ENCODE measurements at regions not wholly inside any gene's neighbourhood (a gene's known extent, or its start where the extent isn't known, plus 50 kb on each side); places are given as distances from the start of the nearest gene placed in this dataset.

DNA sequence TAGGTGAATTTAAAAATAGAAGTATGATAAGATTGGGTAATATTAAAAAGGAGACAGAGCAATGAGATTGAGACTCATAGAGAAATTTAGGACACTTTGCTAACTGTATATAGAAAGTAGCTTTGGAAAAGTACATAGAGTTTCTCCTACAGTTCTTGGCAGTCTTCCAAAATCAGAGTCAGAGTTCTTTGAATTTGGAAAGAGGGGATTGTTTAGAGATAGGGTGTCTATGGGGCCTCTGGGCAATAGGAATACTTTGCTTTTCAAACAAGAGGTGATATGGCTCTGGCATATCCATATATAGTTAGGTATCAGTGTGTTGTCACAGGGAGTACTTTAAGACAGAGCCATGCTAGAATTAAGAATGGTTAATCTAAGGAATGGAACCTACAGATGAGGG lies 477.1 kb upstream of the KCNMB2 start:
- H2BK15ac ChIP-seq (ENCODE audit: low read length) = no peak overlapping the region
- H2BK5ac ChIP-seq (ENCODE audit: low read depth, low read length) = no peak overlapping the region
- no peak overlapping the region for H3K23ac ChIP-seq (ENCODE audit: insufficient read length)
- no peak overlapping the region for H4K5ac ChIP-seq (ENCODE audit: insufficient read length, low read depth, low read length)
- H3K36me3 ChIP-seq (ENCODE audit: control insufficient read depth in 2 of 4, insufficient read depth in 4 of 4, low read length in 3 of 4) = no peaks in the 10 kb centered on the region
- no peaks in the 10 kb centered on the region for H3K79me1 ChIP-seq (ENCODE audit: low read depth, low read length)
- H2AFZ ChIP-seq (ENCODE audit: low read length) = no peak overlapping the region
- H2BK20ac ChIP-seq (ENCODE audit: low read length) = no peak overlapping the region
- no peaks in the 10 kb centered on the region for H3K79me2 ChIP-seq (ENCODE audit: control insufficient read depth in 1 of 2, insufficient read depth in 2 of 2, low read length in 2 of 2)
- no peak overlapping the region for H3K27ac ChIP-seq (ENCODE audit: low read depth, low read length)
- H2BK120ac ChIP-seq (replicated peaks; ENCODE audit: low read depth, low read length) = no peak overlapping the region
- no peak overlapping the region for H3K4me3 ChIP-seq (ENCODE audit: extremely low read depth in 1 of 4, insufficient read depth in 2 of 4, low read depth in 3 of 4, low read length in 4 of 4)
- no peak for TF ChIP-seq NRF1 (IDR thresholded peaks at IDR 0.05; ENCODE audit: low read depth, low read length)
- no peak for TF ChIP-seq SP2 (IDR thresholded peaks at IDR 0.05; ENCODE audit: low read length)
- TF ChIP-seq, protein P1, sequence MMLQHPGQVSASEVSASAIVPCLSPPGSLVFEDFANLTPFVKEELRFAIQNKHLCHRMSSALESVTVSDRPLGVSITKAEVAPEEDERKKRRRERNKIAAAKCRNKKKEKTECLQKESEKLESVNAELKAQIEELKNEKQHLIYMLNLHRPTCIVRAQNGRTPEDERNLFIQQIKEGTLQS (IDR thresholded peaks at IDR 0.05; ENCODE audit: insufficient read depth, low read depth, low read length) = no peak
- TF ChIP-seq, protein P2, sequence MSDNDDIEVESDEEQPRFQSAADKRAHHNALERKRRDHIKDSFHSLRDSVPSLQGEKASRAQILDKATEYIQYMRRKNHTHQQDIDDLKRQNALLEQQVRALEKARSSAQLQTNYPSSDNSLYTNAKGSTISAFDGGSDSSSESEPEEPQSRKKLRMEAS (IDR thresholded peaks at IDR 0.05) = no peak
- no peak for TF ChIP-seq ZNF274 (IDR thresholded peaks at IDR 0.05; ENCODE audit: borderline replicate concordance, extremely low read depth, low read length)
- FAIRE-seq (no peak), DNase-seq (ENCODE audit: low read depth in 1 of 2, low spot score in 2 of 2) (no peak)
- no peak overlapping the region for H3K18ac ChIP-seq (ENCODE audit: extremely low read depth, low read length)
- no peak overlapping the region for H4K8ac ChIP-seq (ENCODE audit: extremely low read depth, insufficient read depth, low read length)
- ChIA-PET POLR2A (ENCODE audit: partially characterized antibody) (no interaction called here), CTCF (ENCODE audit: partially characterized antibody) (interaction anchor here (1.2 kb wide), 2 partner anchors 10 to 25 kb away, joined by 3 read pairs; no protein-coding TSS in a partner anchor)
- H4K20me1 ChIP-seq (replicated peaks in 1 of 2; ENCODE audit: control insufficient read depth in 1 of 2, insufficient read depth in 2 of 2, low read length in 2 of 2) = no peaks in the 10 kb centered on the region
- H3K23me2 ChIP-seq (ENCODE audit: low read depth, low read length) = no peaks in the 10 kb centered on the region
- no peak overlapping the region for H3K9ac ChIP-seq (replicated peaks in 1 of 4; ENCODE audit: extremely low read depth in 1 of 4, low read depth in 3 of 4, low read length in 3 of 4)
- H3K56ac ChIP-seq (replicated peaks; ENCODE audit: insufficient read length, low read depth, low read length) = no peak overlapping the region
- no peaks in the 10 kb centered on the region for H3K4me1 ChIP-seq (replicated peaks in 1 of 4; ENCODE audit: control insufficient read depth in 3 of 4, insufficient read depth in 4 of 4, low read length in 3 of 4)
- no peak overlapping the region for H3K4me2 ChIP-seq (ENCODE audit: insufficient read depth in 1 of 2, low read depth in 2 of 2, low read length in 2 of 2)
- no peak overlapping the region for H3K4ac ChIP-seq (replicated peaks; ENCODE audit: insufficient read length, low read depth, low read length)
- no peaks in the 10 kb centered on the region for H3K27me3 ChIP-seq (replicated peaks in 1 of 4; ENCODE audit: control insufficient read depth in 3 of 4, extremely low read depth in 1 of 4, insufficient read depth in 3 of 4, low read length in 3 of 4)
- H4K91ac ChIP-seq (replicated peaks; ENCODE audit: insufficient read length, low read length) = no peak overlapping the region
- no peak overlapping the region for H2BK12ac ChIP-seq (ENCODE audit: low read depth, low read length)
- H3K9me3 ChIP-seq (ENCODE audit: insufficient read depth in 2 of 2, low read depth in 1 of 2, low read length in 1 of 2) = no peaks in the 10 kb centered on the region
- H2AK5ac ChIP-seq (ENCODE audit: low read depth, low read length) = no peak overlapping the region
- H3K14ac ChIP-seq (ENCODE audit: insufficient read length) = no peak overlapping the region
